Hepatic stellate cell (primary cell): ENCODE measurements at regions not wholly inside any gene's neighbourhood (a gene's known extent, or its start where the extent isn't known, plus 50 kb on each side); places are given as distances from the start of the nearest gene placed in this dataset.

ENCODE experiments used
- DNase-seq: peaks from one replicate; pipeline ENCODE4 v3.0.0; 2011; ENCODE audit warnings: low spot score

- no peak for DNase-seq
Observed at GRCh38 chr2:22753476-22753875, 631.5 kb upstream of the KLHL29 start.

- DNase-seq: no peak
Observed at GRCh38 chr2:22756276-22757043, 628.5 kb upstream of the KLHL29 start.

DNA sequence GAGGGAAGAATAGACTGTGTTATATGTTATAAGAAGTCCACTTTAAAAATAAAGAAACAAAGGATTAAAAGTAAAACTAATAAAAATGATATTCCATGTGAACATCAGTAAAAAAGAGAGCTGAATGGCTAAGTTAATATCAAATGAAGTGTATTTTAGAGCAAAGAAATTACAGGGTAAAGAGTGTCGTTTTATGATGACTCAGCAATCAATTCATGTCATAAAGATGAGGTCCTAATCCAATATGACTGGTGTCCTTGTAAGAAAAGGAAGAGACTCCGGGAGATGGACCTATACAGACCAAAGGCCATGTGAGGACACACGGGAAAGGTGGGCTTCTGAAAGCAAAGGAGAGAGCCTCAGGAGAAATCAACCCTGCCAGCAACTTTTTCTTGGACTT, 615.5 kb upstream of the KLHL29 start:
- DNase-seq: no peak

GRCh38 chr2:22784566-22784965, 600.4 kb upstream of the KLHL29 start:
- DNase-seq: no peak

DNA sequence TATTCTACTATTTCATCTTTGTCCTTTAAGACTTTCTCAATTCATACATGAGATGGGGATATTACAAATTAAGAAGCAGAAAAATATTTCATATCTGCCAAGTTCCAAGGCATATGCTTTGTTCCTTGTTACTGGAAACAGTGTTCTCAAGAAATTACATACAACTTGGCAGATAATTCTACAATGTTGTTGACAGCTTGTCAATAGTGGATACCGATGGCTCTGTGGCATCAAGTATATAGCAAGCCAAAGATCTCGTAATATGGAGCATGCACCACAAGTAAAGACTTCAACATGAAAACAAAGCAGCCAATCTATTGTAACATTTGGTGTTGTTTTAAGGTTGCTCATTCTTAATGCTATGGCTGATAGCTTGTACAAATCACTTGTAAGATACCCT, 598.2 kb upstream of the KLHL29 start:
- no peak for DNase-seq

DNA sequence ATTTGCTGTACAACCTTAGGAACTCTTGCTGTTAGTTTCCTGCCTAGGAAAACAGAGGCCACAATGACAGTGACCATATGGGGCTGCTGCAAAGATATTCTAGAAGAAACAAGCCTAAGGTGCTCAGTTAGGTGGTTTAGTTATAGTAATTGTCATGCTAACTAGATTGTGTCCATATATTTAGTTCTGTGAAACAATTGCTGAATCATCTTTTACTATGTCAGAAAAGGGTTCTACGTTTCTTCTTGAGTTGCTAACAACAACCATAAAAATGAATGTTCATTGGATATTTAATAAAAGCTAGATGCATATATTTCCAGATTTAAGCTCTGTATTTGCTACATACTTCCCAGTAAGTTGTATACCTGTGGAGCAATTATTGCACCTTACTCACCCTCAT, 597.2 kb upstream of the KLHL29 start:
- DNase-seq: no peak

GRCh38 chr2:22788749-22789327, 596.1 kb upstream of the KLHL29 start:
- DNase-seq: no peak

GRCh38 chr2:22795287-22795866, 589.6 kb upstream of the KLHL29 start:
- no peak for DNase-seq

- no peak for DNase-seq
Observed at GRCh38 chr2:22798386-22798785, 586.6 kb upstream of the KLHL29 start.

DNA sequence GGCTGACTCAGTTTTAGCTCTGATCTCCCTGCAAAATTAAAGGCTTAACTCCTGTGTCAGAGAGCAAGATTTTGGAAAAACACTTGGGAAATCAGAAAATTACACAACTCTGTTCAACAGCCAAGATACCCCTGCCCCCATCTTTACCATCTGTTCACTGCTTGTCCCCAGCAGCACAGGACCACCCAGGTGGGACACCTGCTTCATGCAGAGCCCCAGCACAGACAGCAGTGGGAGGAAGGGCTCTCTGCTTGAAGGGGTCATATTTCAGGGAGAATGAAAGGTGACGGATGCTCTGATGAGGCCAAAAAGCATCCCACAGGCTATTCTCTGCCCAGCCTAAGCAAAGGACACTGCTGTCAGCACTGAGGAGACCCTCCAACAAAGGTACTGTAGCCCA, 584.6 kb upstream of the KLHL29 start:
- DNase-seq: no peak

GRCh38 chr2:22801071-22801470, 583.9 kb upstream of the KLHL29 start:
- no peak for DNase-seq

GRCh38 chr2:22801970-22802369, 583.0 kb upstream of the KLHL29 start:
- no peak for DNase-seq

DNA sequence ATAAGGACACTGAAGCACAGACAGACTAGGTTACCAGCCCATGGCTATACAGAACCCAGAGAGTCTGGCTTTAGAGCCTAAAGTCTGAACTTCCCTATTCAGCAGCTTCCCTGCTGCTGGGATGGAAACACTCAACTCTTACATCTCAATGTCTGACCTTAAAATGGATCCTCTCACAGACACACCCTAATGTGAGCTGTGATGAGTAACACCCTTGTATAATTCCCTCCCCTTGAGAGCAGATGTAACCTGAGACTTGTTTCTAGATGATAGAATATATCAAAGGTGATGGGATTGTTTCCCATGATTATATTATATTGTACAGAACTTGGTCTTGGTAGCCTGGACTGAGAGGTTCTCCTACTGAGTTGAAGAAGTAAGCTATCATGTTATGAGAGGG, 577.1 kb upstream of the KLHL29 start:
- DNase-seq: no peak

DNA sequence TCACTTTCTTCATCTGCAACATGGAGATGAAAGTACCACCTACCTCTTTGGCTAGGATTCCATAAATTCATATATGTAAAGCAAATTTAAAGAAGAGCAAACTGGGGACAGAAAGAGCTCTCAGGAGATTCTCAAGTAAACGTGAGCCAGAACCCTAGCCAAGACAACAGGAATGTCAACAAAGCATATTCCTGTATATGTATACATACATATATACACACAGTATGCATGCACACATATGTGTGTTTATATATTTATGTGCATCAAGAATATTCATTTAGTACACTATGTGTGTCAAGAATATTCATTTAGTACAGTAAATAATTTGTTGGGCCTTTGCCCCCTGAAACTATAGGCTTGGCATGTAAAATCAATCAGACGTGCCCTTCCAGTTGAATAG, 574.4 kb upstream of the KLHL29 start:
- no peak for DNase-seq

GRCh38 chr2:22812065-22812680, 572.8 kb upstream of the KLHL29 start:
- DNase-seq: no peak

DNA sequence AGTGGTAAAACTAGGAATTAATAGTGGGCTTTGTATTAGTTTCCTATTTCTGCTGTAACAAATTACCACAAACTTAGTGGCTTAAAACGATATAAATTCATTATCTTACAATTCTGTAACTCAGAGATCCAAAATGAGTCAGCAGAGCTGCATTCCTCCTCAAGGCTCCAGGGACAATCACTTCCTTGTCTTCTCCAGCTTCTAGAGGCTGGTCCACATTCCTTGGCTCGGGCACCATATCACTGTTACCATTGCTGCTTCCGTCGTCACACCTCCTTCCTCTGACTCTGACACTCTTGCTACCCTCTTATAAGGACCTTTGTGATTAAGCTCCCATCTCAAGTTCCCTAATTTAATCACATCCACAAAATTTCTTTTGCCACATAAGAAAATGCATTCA, 567.8 kb upstream of the KLHL29 start:
- DNase-seq: no peak

GRCh38 chr2:22821458-22821857, 563.5 kb upstream of the KLHL29 start:
- DNase-seq: no peak

DNA sequence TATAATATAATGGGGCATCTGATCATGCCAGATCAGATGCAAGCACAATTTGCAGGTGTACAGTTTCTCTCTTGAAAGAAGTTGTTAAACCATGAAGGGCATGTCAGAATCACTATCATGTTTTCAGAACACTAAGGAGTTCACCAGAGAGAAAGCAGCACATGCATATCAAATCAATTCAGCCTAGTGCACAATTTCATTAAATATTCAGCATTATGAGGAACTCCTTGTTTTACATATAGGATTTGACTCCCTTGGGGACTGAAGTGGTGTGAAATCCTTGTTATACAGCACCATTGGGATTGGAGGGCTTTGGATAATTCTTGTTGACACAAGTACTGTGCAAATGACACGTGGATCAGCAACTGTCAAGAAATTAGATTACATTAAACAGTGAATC, 562.1 kb upstream of the KLHL29 start:
- DNase-seq: no peak

DNA sequence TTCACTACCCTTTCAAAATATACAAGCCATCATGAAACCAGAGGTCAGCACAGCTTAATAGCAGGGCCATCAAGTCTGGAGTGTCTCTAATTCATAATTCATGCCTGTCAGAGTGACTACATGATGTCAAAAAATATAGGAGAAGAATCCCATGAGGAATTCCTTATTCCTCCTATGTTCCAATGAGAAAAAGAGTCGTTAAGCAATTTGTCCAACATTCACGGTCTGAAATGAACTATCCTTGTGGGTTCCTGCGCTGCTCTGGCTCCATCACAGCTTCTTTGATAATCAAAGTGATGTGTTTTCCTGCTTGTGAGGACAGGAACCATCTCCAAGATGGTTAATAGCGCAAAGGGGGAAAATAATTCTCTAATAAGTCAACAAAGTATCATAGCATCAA, 560.4 kb upstream of the KLHL29 start:
- DNase-seq: no peak

DNA sequence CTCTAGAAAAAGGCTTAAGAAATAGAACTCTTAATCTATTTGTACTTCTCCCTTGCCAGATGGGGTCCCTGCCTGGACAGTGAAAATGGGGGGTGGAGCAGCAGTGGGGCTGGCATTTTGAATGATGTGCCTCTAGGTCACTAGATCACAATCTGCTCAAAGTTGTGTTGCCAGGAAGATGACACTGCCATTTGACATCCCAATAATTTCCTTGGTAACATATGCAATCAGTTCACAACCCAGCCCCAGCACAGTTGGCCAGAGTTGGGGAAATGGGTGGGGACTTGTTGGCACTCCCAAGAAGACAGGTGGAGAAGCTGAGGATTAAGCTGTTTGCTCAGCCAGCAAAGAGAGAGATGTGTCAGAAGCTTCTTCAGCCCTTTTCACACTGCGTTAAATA, 558.3 kb upstream of the KLHL29 start:
- no peak for DNase-seq

GRCh38 chr2:22829791-22830190, 555.2 kb upstream of the KLHL29 start:
- no peak for DNase-seq

DNA sequence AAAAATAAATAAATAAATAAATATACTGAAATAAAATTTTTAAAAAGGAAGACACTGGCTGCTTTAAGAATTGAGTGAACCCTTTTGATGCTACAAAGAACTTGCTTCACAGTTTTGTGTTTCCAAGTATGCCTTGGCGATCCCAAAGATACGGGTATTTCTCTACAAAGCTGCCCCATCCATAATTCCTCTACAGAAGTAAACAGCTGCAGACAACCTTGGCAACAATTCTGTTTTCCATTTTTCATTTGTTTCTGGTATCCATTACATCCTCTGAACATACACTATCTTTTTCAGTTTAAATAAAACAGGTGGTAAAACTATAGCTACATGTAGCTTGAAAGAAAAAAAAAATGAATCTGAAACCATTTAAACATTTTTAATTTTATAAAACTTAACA, 552.8 kb upstream of the KLHL29 start:
- DNase-seq: no peak

GRCh38 chr2:22838461-22838860, 546.5 kb upstream of the KLHL29 start:
- DNase-seq: no peak
